ENCODE measurements at regions not wholly inside any gene's neighbourhood (a gene's known extent, or its start where the extent isn't known, plus 50 kb on each side); places are given as distances from the start of the nearest gene placed in this dataset.

DNA sequence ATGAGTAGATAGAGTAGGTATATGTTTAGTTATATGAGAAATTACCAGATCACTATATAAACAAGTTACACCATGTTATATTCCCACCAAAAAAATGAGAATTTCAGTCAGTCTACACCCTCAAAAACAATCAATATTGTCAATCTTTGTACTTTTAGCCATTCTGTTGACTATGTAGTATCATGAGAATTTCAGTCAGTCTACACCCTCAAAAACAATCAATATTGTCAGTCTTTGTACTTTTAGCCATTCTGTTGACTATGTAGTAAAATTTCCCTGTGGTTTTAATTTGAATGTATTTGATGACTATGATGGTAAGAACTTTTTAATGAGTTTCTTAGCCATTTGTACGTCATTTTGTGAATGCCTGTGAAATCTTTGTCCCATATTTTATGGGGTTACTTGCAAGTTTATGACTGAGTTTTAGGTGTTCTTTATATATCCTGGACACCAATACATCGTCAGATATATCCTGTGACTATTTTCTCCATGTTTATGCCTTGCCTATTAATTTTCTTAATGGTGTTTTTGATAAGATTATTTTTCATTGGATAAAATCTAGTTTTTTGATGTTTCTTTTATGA, 528.4 kb upstream of the SPHKAP start:
- no peak for TF ChIP-seq POLR2AphosphoS5 (IDR thresholded peaks at IDR 0.05)
- TF ChIP-seq, protein P1, sequence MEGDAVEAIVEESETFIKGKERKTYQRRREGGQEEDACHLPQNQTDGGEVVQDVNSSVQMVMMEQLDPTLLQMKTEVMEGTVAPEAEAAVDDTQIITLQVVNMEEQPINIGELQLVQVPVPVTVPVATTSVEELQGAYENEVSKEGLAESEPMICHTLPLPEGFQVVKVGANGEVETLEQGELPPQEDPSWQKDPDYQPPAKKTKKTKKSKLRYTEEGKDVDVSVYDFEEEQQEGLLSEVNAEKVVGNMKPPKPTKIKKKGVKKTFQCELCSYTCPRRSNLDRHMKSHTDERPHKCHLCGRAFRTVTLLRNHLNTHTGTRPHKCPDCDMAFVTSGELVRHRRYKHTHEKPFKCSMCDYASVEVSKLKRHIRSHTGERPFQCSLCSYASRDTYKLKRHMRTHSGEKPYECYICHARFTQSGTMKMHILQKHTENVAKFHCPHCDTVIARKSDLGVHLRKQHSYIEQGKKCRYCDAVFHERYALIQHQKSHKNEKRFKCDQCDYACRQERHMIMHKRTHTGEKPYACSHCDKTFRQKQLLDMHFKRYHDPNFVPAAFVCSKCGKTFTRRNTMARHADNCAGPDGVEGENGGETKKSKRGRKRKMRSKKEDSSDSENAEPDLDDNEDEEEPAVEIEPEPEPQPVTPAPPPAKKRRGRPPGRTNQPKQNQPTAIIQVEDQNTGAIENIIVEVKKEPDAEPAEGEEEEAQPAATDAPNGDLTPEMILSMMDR (IDR thresholded peaks at IDR 0.05): no peak
